NCI-H748 treated with DMSO at 0.1 percent for 48 hours (cell line): ENCODE measurements at regions not wholly inside any gene's neighbourhood (a gene's known extent, or its start where the extent isn't known, plus 50 kb on each side); places are given as distances from the start of the nearest gene placed in this dataset.

Experiments used
- DNase-seq: peaks from one replicate; lab custom pipeline; 2025; lab: John Stamatoyannopoulos, UW

GRCh38 chr13:73251626-73252265 lies 192.9 kb downstream of the KLF5 start:
- DNase-seq = no peak

GRCh38 chr13:73250061-73250460 lies 191.3 kb downstream of the KLF5 start:
- DNase-seq = no peak

GRCh38 chr13:73248711-73249580 lies 190.1 kb downstream of the KLF5 start:
- DNase-seq = no peak

- DNase-seq = no peak
Observed at GRCh38 chr13:73248154-73248553, 189.3 kb downstream of the KLF5 start.

- no peak for DNase-seq
Observed at GRCh38 chr13:73245246-73245645, 186.4 kb downstream of the KLF5 start.

GRCh38 chr13:73244467-73244866 lies 185.7 kb downstream of the KLF5 start:
- DNase-seq = no peak

- no peak for DNase-seq
Observed at GRCh38 chr13:73242515-73243015, 183.8 kb downstream of the KLF5 start.

GRCh38 chr13:73240193-73240592 lies 181.4 kb downstream of the KLF5 start:
- no peak for DNase-seq

- DNase-seq = no peak
Observed at GRCh38 chr13:73235385-73235784, 176.6 kb downstream of the KLF5 start.

- DNase-seq = no peak
Observed at GRCh38 chr13:73231471-73231870, 172.7 kb downstream of the KLF5 start.

GRCh38 chr13:73230716-73231115 lies 171.9 kb downstream of the KLF5 start:
- DNase-seq = no peak

GRCh38 chr13:73228546-73228945 lies 169.7 kb downstream of the KLF5 start:
- DNase-seq = no peak

GRCh38 chr13:73225990-73226389 lies 167.2 kb downstream of the KLF5 start:
- no peak for DNase-seq

- DNase-seq = no peak
Observed at GRCh38 chr13:73224703-73225102, 165.9 kb downstream of the KLF5 start.

- DNase-seq = no peak
Observed at GRCh38 chr13:73223372-73223781, 164.6 kb downstream of the KLF5 start.

- DNase-seq = no peak
Observed at GRCh38 chr13:73222627-73223305, 164.0 kb downstream of the KLF5 start.

- no peak for DNase-seq
Observed at GRCh38 chr13:73220966-73221720, 162.3 kb downstream of the KLF5 start.

GRCh38 chr13:73218181-73218580 lies 159.4 kb downstream of the KLF5 start:
- DNase-seq = no peak

- DNase-seq = no peak
Observed at GRCh38 chr13:73216381-73216831, 157.6 kb downstream of the KLF5 start.

GRCh38 chr13:73215823-73216222 lies 157.0 kb downstream of the KLF5 start:
- no peak for DNase-seq

GRCh38 chr13:73212482-73212881 lies 153.7 kb downstream of the KLF5 start:
- DNase-seq = no peak
